GM18505 (cell line): ENCODE measurements at regions not wholly inside any gene's neighbourhood (a gene's known extent, or its start where the extent isn't known, plus 50 kb on each side); places are given as distances from the start of the nearest gene placed in this dataset.
"Not testable (repeated sequence)": the region's sequence is repeated elsewhere in the genome, so short reads cannot be mapped to it uniquely, and the experiment has no call there.

Experiments used
- ATAC-seq: cut with Tn5 transposase; IDR thresholded peaks from one replicate; pipeline ENCODE4 v1.9.1; 2021; ENCODE audit not compliant: unreplicated experiment
- POLR2A ChIP-seq: IDR thresholded peaks from 4 replicates; pipeline ENCODE4 v1.6.1; 2011; ENCODE audit warnings: borderline replicate concordance; ENCODE audit not compliant: insufficient read depth, insufficient read length; ENCODE audit errors: extremely low read depth

- no peak for TF ChIP-seq POLR2A
- no peak for ATAC-seq
These were observed 129.7 kb upstream of the TNP1 start for GRCh38 chr2:216989340-216990129.

GRCh38 chr2:216987252-216987821 lies 127.5 kb upstream of the TNP1 start:
- ATAC-seq = no peak
- no peak for TF ChIP-seq POLR2A

- ATAC-seq = no peak
- TF ChIP-seq POLR2A = no peak
These were observed 125.8 kb upstream of the TNP1 start for GRCh38 chr2:216985658-216986141.

GRCh38 chr2:216984937-216985336 lies 125.1 kb upstream of the TNP1 start:
- no peak for ATAC-seq
- no peak for TF ChIP-seq POLR2A

- not testable (repeated sequence) for ATAC-seq
These were observed 122.1 kb upstream of the TNP1 start for GRCh38 chr2:216981951-216982350.

- ATAC-seq = not testable (repeated sequence)
These were observed 120.6 kb upstream of the TNP1 start for GRCh38 chr2:216980510-216980909.

- TF ChIP-seq POLR2A = no peak
- no peak for ATAC-seq
These were observed 114.7 kb upstream of the TNP1 start for GRCh38 chr2:216974321-216975302.

GRCh38 chr2:216971593-216971992 lies 111.7 kb upstream of the TNP1 start:
- TF ChIP-seq POLR2A = no peak
- ATAC-seq = no peak

GRCh38 chr2:216970359-216970915 lies 110.6 kb upstream of the TNP1 start:
- TF ChIP-seq POLR2A = no peak
- no peak for ATAC-seq

- no peak for ATAC-seq
- no peak for TF ChIP-seq POLR2A
These were observed 108.0 kb upstream of the TNP1 start for GRCh38 chr2:216967889-216968288.

GRCh38 chr2:216960671-216961268 lies 100.9 kb upstream of the TNP1 start:
- ATAC-seq = no peak
- TF ChIP-seq POLR2A = no peak

- TF ChIP-seq POLR2A = no peak
- ATAC-seq = no peak
These were observed 99.6 kb upstream of the TNP1 start for GRCh38 chr2:216959433-216959832.
